Heart left ventricle (tissue), 13 donors: ENCODE measurements at regions not wholly inside any gene's neighbourhood (a gene's known extent, or its start where the extent isn't known, plus 50 kb on each side); places are given as distances from the start of the nearest gene placed in this dataset.

ENCODE experiments used
- POLR2A ChIP-seq, 2 donors: fragments of 450-650 bp; IDR thresholded peaks; one replicate each; pipeline ENCODE4 v1.6.1; 2017; ENCODE audit warnings: antibody characterized with exemption in 2 of 2, mild to moderate bottlenecking in 2 of 2, moderate library complexity in 2 of 2
- TF ChIP-seq, protein P1 (sequence below), 12 donors: fragments of 200-600 bp; sonication (generic) in 4 of 12; IDR thresholded peaks; one replicate each; pipeline versions ENCODE4 v1.5.0 to v1.8.0; 2018 to 2022; ENCODE audit warnings: antibody characterized with exemption in 12 of 12, mild to moderate bottlenecking in 5 of 12
- donor health status: ischemic (EF 13 %, LVEDD 7.1; RV severe dilation, severe dysfunction).
- donor health status: DM: no; HTN: yes; CAD: no.
- donor health status: DM: no; HTN: no; CAD: no.
- donor health status: ischemic (EF 25% LVEDD 6.9; RV normal size, moderate dysfunction).
- donor health status: ischemic (EF 25% LVEDD 5.7; RV mildly dilated, moderate dysfunction).
- donor health status: ischemic (EF 35%, LVEDD 5.7; RV mildly dilated, moderate dysfunction).
- donor health status: nonischemic (EF 11% LVEDD 7.7; RV severe dilation, severe dysfunction).
- donor health status: DM: yes; HTN: yes; CAD: no.
- donor health status: PGD.
- donor health status: ischemic (EF 29% LVEDD 5.4; RV normal size, mild dysfunction).
- donor health status: nonischemic (EF 23%, LVEDD 6.1; RV moderate dilation, normal function).

DNA sequence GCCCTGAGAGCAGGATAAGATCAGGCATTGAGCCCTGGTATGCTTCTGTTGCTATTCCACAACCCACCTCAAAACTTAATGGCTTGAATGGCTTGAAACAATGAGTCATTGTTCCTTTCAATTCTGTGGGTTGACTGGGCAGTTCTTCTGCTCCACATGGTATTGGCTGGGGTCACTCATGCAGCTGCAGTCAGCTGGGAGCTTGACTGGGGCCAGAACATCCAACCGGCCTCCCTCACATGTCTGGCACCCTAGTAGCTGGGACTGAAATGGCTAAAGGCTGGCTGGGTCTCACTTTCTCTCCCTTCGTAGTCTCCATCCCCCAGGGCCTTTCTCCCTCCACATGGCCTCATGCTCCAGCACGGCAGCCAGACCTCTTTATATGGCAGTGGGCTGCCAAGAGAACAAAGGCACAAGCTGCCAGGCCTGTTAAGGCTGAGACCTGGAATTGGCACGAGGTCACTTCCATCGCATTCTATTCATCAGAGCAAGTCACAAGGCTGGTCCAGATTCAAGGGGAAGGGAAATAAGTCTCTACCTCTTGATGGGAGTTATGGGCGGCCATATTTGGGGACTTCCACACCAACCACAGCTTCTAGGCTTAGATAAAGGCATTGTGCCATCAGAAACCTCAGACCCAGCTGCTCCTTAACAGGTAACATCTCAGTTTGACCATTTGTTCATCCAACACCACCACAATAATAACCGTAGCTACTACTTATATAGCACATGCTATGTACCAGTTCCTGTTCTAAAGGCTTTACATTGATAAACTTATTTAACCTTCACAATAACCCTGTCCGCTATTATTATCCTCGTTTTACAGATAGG is 159.7 kb upstream of the ATP6AP2 start:
- TF ChIP-seq, protein P1, sequence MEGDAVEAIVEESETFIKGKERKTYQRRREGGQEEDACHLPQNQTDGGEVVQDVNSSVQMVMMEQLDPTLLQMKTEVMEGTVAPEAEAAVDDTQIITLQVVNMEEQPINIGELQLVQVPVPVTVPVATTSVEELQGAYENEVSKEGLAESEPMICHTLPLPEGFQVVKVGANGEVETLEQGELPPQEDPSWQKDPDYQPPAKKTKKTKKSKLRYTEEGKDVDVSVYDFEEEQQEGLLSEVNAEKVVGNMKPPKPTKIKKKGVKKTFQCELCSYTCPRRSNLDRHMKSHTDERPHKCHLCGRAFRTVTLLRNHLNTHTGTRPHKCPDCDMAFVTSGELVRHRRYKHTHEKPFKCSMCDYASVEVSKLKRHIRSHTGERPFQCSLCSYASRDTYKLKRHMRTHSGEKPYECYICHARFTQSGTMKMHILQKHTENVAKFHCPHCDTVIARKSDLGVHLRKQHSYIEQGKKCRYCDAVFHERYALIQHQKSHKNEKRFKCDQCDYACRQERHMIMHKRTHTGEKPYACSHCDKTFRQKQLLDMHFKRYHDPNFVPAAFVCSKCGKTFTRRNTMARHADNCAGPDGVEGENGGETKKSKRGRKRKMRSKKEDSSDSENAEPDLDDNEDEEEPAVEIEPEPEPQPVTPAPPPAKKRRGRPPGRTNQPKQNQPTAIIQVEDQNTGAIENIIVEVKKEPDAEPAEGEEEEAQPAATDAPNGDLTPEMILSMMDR (IDR thresholded peaks at IDR 0.05) = no peak
- no peak for TF ChIP-seq POLR2A (IDR thresholded peaks at IDR 0.05)
